K562 (cell line): ENCODE measurements at regions not wholly inside any gene's neighbourhood (a gene's known extent, or its start where the extent isn't known, plus 50 kb on each side); places are given as distances from the start of the nearest gene placed in this dataset.

ENCODE experiments used
- CBX1 ChIP-seq: sonication (generic); IDR thresholded peaks from 2 replicates; pipeline ENCODE4 v1.6.1; 2016; ENCODE audit warnings: antibody characterized with exemption, low read depth, mild to moderate bottlenecking
- HSF4 ChIP-seq: fragments of 250-450 bp; sonication (Bioruptor Pico); IDR thresholded peaks from 2 replicates; pipeline ENCODE4 v2.1.2; 2022; ENCODE audit warnings: mild to moderate bottlenecking, moderate library complexity, borderline replicate concordance
- NCOA2 ChIP-seq, 2 experiments: fragments of 450-650 bp; IDR thresholded peaks; 2 replicates each; pipeline ENCODE4 v1.6.1; 2018; ENCODE audit warnings: mild to moderate bottlenecking in 2 of 2, moderate library complexity in 1 of 2; ENCODE audit not compliant: partially characterized antibody in 2 of 2
- WHSC1 ChIP-seq: IDR thresholded peaks from one replicate; pipeline ENCODE4 v1.6.1; 2012; ENCODE audit warnings: low read length, control low read depth, inconsistent platforms
- TF ChIP-seq, protein P1 (sequence below): fragments of 200-600 bp; sonication (generic); IDR thresholded peaks from one replicate; pipeline ENCODE4 v1.6.1; 2012; ENCODE audit warnings: mild to moderate bottlenecking, low read depth, low read length, inconsistent platforms
- TF ChIP-seq, protein P2 (sequence below): sonication (generic); formaldehyde crosslinking; IDR thresholded peaks from 2 replicates; pipeline ENCODE4 v1.9.0; 2022; ENCODE audit warnings: mild to moderate bottlenecking, missing genetic modification reagents

DNA sequence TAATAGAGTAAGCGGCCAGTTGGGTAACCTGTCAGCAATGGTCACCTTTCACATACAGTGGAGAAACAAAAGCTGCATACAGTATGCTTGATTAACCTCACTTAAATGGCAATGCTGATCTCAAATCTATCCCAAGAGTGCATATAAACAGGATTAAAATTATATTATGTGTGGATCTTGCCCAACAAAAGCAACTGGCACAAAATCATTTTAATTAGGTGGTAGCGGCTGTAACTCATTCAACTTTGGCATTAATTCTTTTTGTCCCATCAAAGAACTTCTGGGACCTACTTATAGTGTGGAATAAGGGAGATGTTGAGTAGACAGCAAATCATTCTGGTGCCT, 167.8 kb upstream of the VRK2 start (continued):
- TF ChIP-seq, protein P1, sequence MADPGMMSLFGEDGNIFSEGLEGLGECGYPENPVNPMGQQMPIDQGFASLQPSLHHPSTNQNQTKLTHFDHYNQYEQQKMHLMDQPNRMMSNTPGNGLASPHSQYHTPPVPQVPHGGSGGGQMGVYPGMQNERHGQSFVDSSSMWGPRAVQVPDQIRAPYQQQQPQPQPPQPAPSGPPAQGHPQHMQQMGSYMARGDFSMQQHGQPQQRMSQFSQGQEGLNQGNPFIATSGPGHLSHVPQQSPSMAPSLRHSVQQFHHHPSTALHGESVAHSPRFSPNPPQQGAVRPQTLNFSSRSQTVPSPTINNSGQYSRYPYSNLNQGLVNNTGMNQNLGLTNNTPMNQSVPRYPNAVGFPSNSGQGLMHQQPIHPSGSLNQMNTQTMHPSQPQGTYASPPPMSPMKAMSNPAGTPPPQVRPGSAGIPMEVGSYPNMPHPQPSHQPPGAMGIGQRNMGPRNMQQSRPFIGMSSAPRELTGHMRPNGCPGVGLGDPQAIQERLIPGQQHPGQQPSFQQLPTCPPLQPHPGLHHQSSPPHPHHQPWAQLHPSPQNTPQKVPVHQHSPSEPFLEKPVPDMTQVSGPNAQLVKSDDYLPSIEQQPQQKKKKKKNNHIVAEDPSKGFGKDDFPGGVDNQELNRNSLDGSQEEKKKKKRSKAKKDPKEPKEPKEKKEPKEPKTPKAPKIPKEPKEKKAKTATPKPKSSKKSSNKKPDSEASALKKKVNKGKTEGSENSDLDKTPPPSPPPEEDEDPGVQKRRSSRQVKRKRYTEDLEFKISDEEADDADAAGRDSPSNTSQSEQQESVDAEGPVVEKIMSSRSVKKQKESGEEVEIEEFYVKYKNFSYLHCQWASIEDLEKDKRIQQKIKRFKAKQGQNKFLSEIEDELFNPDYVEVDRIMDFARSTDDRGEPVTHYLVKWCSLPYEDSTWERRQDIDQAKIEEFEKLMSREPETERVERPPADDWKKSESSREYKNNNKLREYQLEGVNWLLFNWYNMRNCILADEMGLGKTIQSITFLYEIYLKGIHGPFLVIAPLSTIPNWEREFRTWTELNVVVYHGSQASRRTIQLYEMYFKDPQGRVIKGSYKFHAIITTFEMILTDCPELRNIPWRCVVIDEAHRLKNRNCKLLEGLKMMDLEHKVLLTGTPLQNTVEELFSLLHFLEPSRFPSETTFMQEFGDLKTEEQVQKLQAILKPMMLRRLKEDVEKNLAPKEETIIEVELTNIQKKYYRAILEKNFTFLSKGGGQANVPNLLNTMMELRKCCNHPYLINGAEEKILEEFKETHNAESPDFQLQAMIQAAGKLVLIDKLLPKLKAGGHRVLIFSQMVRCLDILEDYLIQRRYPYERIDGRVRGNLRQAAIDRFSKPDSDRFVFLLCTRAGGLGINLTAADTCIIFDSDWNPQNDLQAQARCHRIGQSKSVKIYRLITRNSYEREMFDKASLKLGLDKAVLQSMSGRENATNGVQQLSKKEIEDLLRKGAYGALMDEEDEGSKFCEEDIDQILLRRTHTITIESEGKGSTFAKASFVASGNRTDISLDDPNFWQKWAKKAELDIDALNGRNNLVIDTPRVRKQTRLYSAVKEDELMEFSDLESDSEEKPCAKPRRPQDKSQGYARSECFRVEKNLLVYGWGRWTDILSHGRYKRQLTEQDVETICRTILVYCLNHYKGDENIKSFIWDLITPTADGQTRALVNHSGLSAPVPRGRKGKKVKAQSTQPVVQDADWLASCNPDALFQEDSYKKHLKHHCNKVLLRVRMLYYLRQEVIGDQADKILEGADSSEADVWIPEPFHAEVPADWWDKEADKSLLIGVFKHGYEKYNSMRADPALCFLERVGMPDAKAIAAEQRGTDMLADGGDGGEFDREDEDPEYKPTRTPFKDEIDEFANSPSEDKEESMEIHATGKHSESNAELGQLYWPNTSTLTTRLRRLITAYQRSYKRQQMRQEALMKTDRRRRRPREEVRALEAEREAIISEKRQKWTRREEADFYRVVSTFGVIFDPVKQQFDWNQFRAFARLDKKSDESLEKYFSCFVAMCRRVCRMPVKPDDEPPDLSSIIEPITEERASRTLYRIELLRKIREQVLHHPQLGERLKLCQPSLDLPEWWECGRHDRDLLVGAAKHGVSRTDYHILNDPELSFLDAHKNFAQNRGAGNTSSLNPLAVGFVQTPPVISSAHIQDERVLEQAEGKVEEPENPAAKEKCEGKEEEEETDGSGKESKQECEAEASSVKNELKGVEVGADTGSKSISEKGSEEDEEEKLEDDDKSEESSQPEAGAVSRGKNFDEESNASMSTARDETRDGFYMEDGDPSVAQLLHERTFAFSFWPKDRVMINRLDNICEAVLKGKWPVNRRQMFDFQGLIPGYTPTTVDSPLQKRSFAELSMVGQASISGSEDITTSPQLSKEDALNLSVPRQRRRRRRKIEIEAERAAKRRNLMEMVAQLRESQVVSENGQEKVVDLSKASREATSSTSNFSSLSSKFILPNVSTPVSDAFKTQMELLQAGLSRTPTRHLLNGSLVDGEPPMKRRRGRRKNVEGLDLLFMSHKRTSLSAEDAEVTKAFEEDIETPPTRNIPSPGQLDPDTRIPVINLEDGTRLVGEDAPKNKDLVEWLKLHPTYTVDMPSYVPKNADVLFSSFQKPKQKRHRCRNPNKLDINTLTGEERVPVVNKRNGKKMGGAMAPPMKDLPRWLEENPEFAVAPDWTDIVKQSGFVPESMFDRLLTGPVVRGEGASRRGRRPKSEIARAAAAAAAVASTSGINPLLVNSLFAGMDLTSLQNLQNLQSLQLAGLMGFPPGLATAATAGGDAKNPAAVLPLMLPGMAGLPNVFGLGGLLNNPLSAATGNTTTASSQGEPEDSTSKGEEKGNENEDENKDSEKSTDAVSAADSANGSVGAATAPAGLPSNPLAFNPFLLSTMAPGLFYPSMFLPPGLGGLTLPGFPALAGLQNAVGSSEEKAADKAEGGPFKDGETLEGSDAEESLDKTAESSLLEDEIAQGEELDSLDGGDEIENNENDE, result no peak
- TF ChIP-seq, protein P2, sequence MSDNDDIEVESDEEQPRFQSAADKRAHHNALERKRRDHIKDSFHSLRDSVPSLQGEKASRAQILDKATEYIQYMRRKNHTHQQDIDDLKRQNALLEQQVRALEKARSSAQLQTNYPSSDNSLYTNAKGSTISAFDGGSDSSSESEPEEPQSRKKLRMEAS (CRISPR knock-in tag), result no peak
- TF ChIP-seq NCOA2 (IDR thresholded peaks at IDR 0.05; ENCODE audit: partially characterized antibody in 2 of 2) (no peak), HSF4 (CRISPR knock-in tag) (no peak), WHSC1 (no peak), CBX1 (no peak)
